ENCODE measurements at regions not wholly inside any gene's neighbourhood (a gene's known extent, or its start where the extent isn't known, plus 50 kb on each side); places are given as distances from the start of the nearest gene placed in this dataset.

GRCh38 chr15:95353512-95353911 lies 977.0 kb upstream of the NR2F2 start:
- Histone ChIP-seq H3K9ac (ENCODE audit: low read depth, low read length) (no peak overlapping the region), H3K27me3 (ENCODE audit: control insufficient read depth, insufficient read depth, low read length) (no peaks in the 10 kb centered on the region), H3K4me3 (ENCODE audit: low read depth, low read length) (no peak overlapping the region), H3K4me1 (ENCODE audit: control insufficient read depth, insufficient read depth, low read length) (0 out of 2 replicates have a peak, but pooled peaks cover 5% of the 10 kb centered on the region), H3K27ac (ENCODE audit: low read depth, low read length) (no peak overlapping the region), H3K36me3 (ENCODE audit: control insufficient read depth, insufficient read depth, low read length) (no peaks in the 10 kb centered on the region), H3K9me3 (ENCODE audit: control insufficient read depth, insufficient read depth, low read length) (no peaks in the 10 kb centered on the region)

- H3K9ac ChIP-seq (ENCODE audit: low read depth, low read length): no peak overlapping the region
- H3K4me1 ChIP-seq (ENCODE audit: control insufficient read depth, insufficient read depth, low read length): no peaks in the 10 kb centered on the region
- no peak overlapping the region for H3K4me3 ChIP-seq (ENCODE audit: low read depth, low read length)
- H3K27ac ChIP-seq (ENCODE audit: low read depth, low read length): no peak overlapping the region
- H3K27me3 ChIP-seq (ENCODE audit: control insufficient read depth, insufficient read depth, low read length): no peaks in the 10 kb centered on the region
- H3K9me3 ChIP-seq (ENCODE audit: control insufficient read depth, insufficient read depth, low read length): peaks cover 5% of the 10 kb centered on the region; the same call in 1 of the 2 replicates
- H3K36me3 ChIP-seq (ENCODE audit: control insufficient read depth, insufficient read depth, low read length): no peaks in the 10 kb centered on the region
Measured at GRCh38 chr15:95359966-95360365, 970.5 kb upstream of the NR2F2 start.

- H3K4me1 ChIP-seq (ENCODE audit: control insufficient read depth, insufficient read depth, low read length): peaks cover 3% of the 10 kb centered on the region; the same call in 1 of the 2 replicates
- no peak overlapping the region for H3K9ac ChIP-seq (ENCODE audit: low read depth, low read length)
- no peaks in the 10 kb centered on the region for H3K27me3 ChIP-seq (ENCODE audit: control insufficient read depth, insufficient read depth, low read length)
- H3K9me3 ChIP-seq (ENCODE audit: control insufficient read depth, insufficient read depth, low read length): peaks cover 5% of the 10 kb centered on the region; the same call in 1 of the 2 replicates
- no peak overlapping the region for H3K27ac ChIP-seq (ENCODE audit: low read depth, low read length)
- no peaks in the 10 kb centered on the region for H3K36me3 ChIP-seq (ENCODE audit: control insufficient read depth, insufficient read depth, low read length)
- H3K4me3 ChIP-seq (ENCODE audit: low read depth, low read length): no peak overlapping the region
Measured at GRCh38 chr15:95362306-95362705, 968.2 kb upstream of the NR2F2 start.

GRCh38 chr15:95363646-95364045 lies 966.9 kb upstream of the NR2F2 start:
- Histone ChIP-seq H3K36me3 (ENCODE audit: control insufficient read depth, insufficient read depth, low read length) (no peaks in the 10 kb centered on the region), H3K4me3 (ENCODE audit: low read depth, low read length) (no peak overlapping the region), H3K4me1 (ENCODE audit: control insufficient read depth, insufficient read depth, low read length) (peaks cover 3% of the 10 kb centered on the region; the same call in 1 of the 2 replicates), H3K9ac (ENCODE audit: low read depth, low read length) (no peak overlapping the region), H3K27me3 (ENCODE audit: control insufficient read depth, insufficient read depth, low read length) (no peaks in the 10 kb centered on the region), H3K9me3 (ENCODE audit: control insufficient read depth, insufficient read depth, low read length) (peaks cover 5% of the 10 kb centered on the region; the same call in 1 of the 2 replicates), H3K27ac (ENCODE audit: low read depth, low read length) (no peak overlapping the region)

- Histone ChIP-seq H3K9me3 (ENCODE audit: control insufficient read depth, insufficient read depth, low read length) (peaks cover 5% of the 10 kb centered on the region; the same call in 1 of the 2 replicates), H3K9ac (ENCODE audit: low read depth, low read length) (no peak overlapping the region), H3K4me1 (ENCODE audit: control insufficient read depth, insufficient read depth, low read length) (peaks cover 3% of the 10 kb centered on the region; the same call in 1 of the 2 replicates), H3K27me3 (ENCODE audit: control insufficient read depth, insufficient read depth, low read length) (no peaks in the 10 kb centered on the region), H3K36me3 (ENCODE audit: control insufficient read depth, insufficient read depth, low read length) (no peaks in the 10 kb centered on the region), H3K27ac (ENCODE audit: low read depth, low read length) (no peak overlapping the region), H3K4me3 (ENCODE audit: low read depth, low read length) (no peak overlapping the region)
Measured at GRCh38 chr15:95365511-95366107, 964.9 kb upstream of the NR2F2 start.

- no peak overlapping the region for H3K27ac ChIP-seq (ENCODE audit: low read depth, low read length)
- H3K4me3 ChIP-seq (ENCODE audit: low read depth, low read length): no peak overlapping the region
- no peaks in the 10 kb centered on the region for H3K36me3 ChIP-seq (ENCODE audit: control insufficient read depth, insufficient read depth, low read length)
- H3K27me3 ChIP-seq (ENCODE audit: control insufficient read depth, insufficient read depth, low read length): no peaks in the 10 kb centered on the region
- H3K9ac ChIP-seq (ENCODE audit: low read depth, low read length): no peak overlapping the region
- H3K4me1 ChIP-seq (ENCODE audit: control insufficient read depth, insufficient read depth, low read length): peaks cover 3% of the 10 kb centered on the region; the same call in 1 of the 2 replicates
- H3K9me3 ChIP-seq (ENCODE audit: control insufficient read depth, insufficient read depth, low read length): no peaks in the 10 kb centered on the region
Measured at GRCh38 chr15:95368191-95368590, 962.3 kb upstream of the NR2F2 start.

- Histone ChIP-seq H3K36me3 (ENCODE audit: control insufficient read depth, insufficient read depth, low read length) (no peaks in the 10 kb centered on the region), H3K27me3 (ENCODE audit: control insufficient read depth, insufficient read depth, low read length) (no peaks in the 10 kb centered on the region), H3K4me3 (ENCODE audit: low read depth, low read length) (no peak overlapping the region), H3K9ac (ENCODE audit: low read depth, low read length) (no peak overlapping the region), H3K4me1 (ENCODE audit: control insufficient read depth, insufficient read depth, low read length) (peaks cover 3% of the 10 kb centered on the region; the same call in 1 of the 2 replicates), H3K27ac (ENCODE audit: low read depth, low read length) (no peak overlapping the region), H3K9me3 (ENCODE audit: control insufficient read depth, insufficient read depth, low read length) (no peaks in the 10 kb centered on the region)
Measured at GRCh38 chr15:95368755-95369601, 961.5 kb upstream of the NR2F2 start.

GRCh38 chr15:95370291-95370690 lies 960.2 kb upstream of the NR2F2 start:
- no peak overlapping the region for H3K9ac ChIP-seq (ENCODE audit: low read depth, low read length)
- no peaks in the 10 kb centered on the region for H3K27me3 ChIP-seq (ENCODE audit: control insufficient read depth, insufficient read depth, low read length)
- H3K4me3 ChIP-seq (ENCODE audit: low read depth, low read length): no peak overlapping the region
- H3K27ac ChIP-seq (ENCODE audit: low read depth, low read length): no peak overlapping the region
- peaks cover 3% of the 10 kb centered on the region; the same call in 1 of the 2 replicates for H3K4me1 ChIP-seq (ENCODE audit: control insufficient read depth, insufficient read depth, low read length)
- H3K36me3 ChIP-seq (ENCODE audit: control insufficient read depth, insufficient read depth, low read length): no peaks in the 10 kb centered on the region
- no peaks in the 10 kb centered on the region for H3K9me3 ChIP-seq (ENCODE audit: control insufficient read depth, insufficient read depth, low read length)

- no peak overlapping the region for H3K9ac ChIP-seq (ENCODE audit: low read depth, low read length)
- H3K4me1 ChIP-seq (ENCODE audit: control insufficient read depth, insufficient read depth, low read length): no peaks in the 10 kb centered on the region
- H3K27ac ChIP-seq (ENCODE audit: low read depth, low read length): no peak overlapping the region
- no peaks in the 10 kb centered on the region for H3K9me3 ChIP-seq (ENCODE audit: control insufficient read depth, insufficient read depth, low read length)
- no peaks in the 10 kb centered on the region for H3K36me3 ChIP-seq (ENCODE audit: control insufficient read depth, insufficient read depth, low read length)
- no peak overlapping the region for H3K4me3 ChIP-seq (ENCODE audit: low read depth, low read length)
- H3K27me3 ChIP-seq (ENCODE audit: control insufficient read depth, insufficient read depth, low read length): no peaks in the 10 kb centered on the region
Measured at GRCh38 chr15:95371664-95372063, 958.8 kb upstream of the NR2F2 start.

GRCh38 chr15:95375281-95375680 lies 955.2 kb upstream of the NR2F2 start:
- H3K4me1 ChIP-seq (ENCODE audit: control insufficient read depth, insufficient read depth, low read length): no peaks in the 10 kb centered on the region
- H3K9ac ChIP-seq (ENCODE audit: low read depth, low read length): no peak overlapping the region
- H3K27me3 ChIP-seq (ENCODE audit: control insufficient read depth, insufficient read depth, low read length): no peaks in the 10 kb centered on the region
- H3K4me3 ChIP-seq (ENCODE audit: low read depth, low read length): no peak overlapping the region
- H3K27ac ChIP-seq (ENCODE audit: low read depth, low read length): no peak overlapping the region
- H3K36me3 ChIP-seq (ENCODE audit: control insufficient read depth, insufficient read depth, low read length): no peaks in the 10 kb centered on the region
- H3K9me3 ChIP-seq (ENCODE audit: control insufficient read depth, insufficient read depth, low read length): no peaks in the 10 kb centered on the region

- Histone ChIP-seq H3K9me3 (ENCODE audit: control insufficient read depth, insufficient read depth, low read length) (no peaks in the 10 kb centered on the region), H3K36me3 (ENCODE audit: control insufficient read depth, insufficient read depth, low read length) (no peaks in the 10 kb centered on the region), H3K4me3 (ENCODE audit: low read depth, low read length) (no peak overlapping the region), H3K9ac (ENCODE audit: low read depth, low read length) (no peak overlapping the region), H3K4me1 (ENCODE audit: control insufficient read depth, insufficient read depth, low read length) (no peaks in the 10 kb centered on the region), H3K27me3 (ENCODE audit: control insufficient read depth, insufficient read depth, low read length) (no peaks in the 10 kb centered on the region), H3K27ac (ENCODE audit: low read depth, low read length) (no peak overlapping the region)
Measured at GRCh38 chr15:95377258-95377852, 953.1 kb upstream of the NR2F2 start.
